Uterus (tissue), 2 donors: ENCODE measurements at regions not wholly inside any gene's neighbourhood (a gene's known extent, or its start where the extent isn't known, plus 50 kb on each side); places are given as distances from the start of the nearest gene placed in this dataset.

ENCODE experiments used
- POLR2A ChIP-seq, 2 donors: fragments of 450-650 bp; IDR thresholded peaks; one replicate each; pipeline ENCODE4 v1.6.1; 2016; ENCODE audit warnings: antibody characterized with exemption in 2 of 2, mild to moderate bottlenecking in 1 of 2, moderate library complexity in 1 of 2
- TF ChIP-seq, protein P1 (sequence below), 4 experiments: fragments of 200-600 bp in 2 of 4; fragments of 450-650 bp in 2 of 4; sonication (generic) in 2 of 4; IDR thresholded peaks; one replicate each; pipeline ENCODE4 v1.5.1; 2016 to 2019; ENCODE audit warnings: antibody characterized with exemption in 4 of 4, mild to moderate bottlenecking in 2 of 4, moderate library complexity in 1 of 4

DNA sequence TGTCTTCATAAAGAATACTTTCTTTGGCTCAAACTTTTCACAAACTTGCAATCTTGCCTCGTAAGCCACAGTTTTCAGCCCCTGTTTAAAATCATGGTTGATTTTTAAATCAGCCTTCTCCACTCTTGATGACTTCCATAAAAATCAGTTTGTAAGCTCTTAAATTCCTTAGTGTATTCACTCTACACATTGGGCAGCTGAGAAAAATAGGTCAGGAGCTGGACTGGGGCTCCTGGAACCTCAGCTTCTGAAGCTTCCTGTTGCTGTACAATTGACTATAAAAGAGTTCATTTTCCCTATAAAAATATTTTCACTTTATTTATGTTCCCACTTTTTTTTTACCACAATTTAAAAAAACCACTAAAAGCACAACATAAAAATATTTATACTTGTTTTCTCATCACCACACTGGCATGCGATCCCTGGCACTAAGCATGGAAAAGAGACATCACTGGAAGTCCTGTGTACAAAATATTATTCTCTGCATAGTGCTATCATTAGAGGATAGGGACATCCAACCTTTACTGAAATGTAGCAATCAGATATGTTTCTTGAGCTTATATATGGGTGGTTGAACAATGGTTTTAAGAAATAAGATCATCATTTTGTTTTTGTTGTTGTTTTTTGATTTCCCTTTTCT lies 345.7 kb downstream of the FBXO8 start:
- TF ChIP-seq, protein P1, sequence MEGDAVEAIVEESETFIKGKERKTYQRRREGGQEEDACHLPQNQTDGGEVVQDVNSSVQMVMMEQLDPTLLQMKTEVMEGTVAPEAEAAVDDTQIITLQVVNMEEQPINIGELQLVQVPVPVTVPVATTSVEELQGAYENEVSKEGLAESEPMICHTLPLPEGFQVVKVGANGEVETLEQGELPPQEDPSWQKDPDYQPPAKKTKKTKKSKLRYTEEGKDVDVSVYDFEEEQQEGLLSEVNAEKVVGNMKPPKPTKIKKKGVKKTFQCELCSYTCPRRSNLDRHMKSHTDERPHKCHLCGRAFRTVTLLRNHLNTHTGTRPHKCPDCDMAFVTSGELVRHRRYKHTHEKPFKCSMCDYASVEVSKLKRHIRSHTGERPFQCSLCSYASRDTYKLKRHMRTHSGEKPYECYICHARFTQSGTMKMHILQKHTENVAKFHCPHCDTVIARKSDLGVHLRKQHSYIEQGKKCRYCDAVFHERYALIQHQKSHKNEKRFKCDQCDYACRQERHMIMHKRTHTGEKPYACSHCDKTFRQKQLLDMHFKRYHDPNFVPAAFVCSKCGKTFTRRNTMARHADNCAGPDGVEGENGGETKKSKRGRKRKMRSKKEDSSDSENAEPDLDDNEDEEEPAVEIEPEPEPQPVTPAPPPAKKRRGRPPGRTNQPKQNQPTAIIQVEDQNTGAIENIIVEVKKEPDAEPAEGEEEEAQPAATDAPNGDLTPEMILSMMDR (IDR thresholded peaks at IDR 0.05), result no peak
- TF ChIP-seq POLR2A (IDR thresholded peaks at IDR 0.05), result no peak
